Vagina (tissue), 2 donors: ENCODE measurements at regions not wholly inside any gene's neighbourhood (a gene's known extent, or its start where the extent isn't known, plus 50 kb on each side); places are given as distances from the start of the nearest gene placed in this dataset.

Experiments
- DNase-seq, 2 donors: peaks; one replicate each; pipeline ENCODE4 v3.0.0-alpha.2; 2017; ENCODE audit errors: extremely low spot score in 2 of 2
- H3K27ac ChIP-seq: fragments of 200-600 bp; sonication (generic); one replicate; pipeline ENCODE4 v1.5.1; 2019
- H3K27me3 ChIP-seq: fragments of 200-600 bp; sonication (generic); one replicate; pipeline ENCODE4 v1.5.1; 2019
- H3K36me3 ChIP-seq, 2 donors: fragments of 200-600 bp; sonication (generic); one replicate each; pipeline ENCODE4 v1.5.1; 2017 to 2019
- H3K4me1 ChIP-seq: fragments of 200-600 bp; sonication (generic); one replicate; pipeline ENCODE4 v1.5.1; 2019
- H3K4me3 ChIP-seq, 2 donors: fragments of 200-600 bp; sonication (generic); 1 replicate in 1 of 2; 2 replicates in 1 of 2; pipeline ENCODE4 v1.5.1; 2016 to 2019
- H3K9me3 ChIP-seq: fragments of 200-600 bp; sonication (generic); one replicate; pipeline ENCODE4 v1.5.1; 2019
- POLR2A ChIP-seq, 2 donors: fragments of 450-650 bp; IDR thresholded peaks; one replicate each; pipeline ENCODE4 v1.6.1; 2017; ENCODE audit warnings: antibody characterized with exemption in 2 of 2, mild to moderate bottlenecking in 2 of 2, moderate library complexity in 2 of 2
- POLR2AphosphoS5 ChIP-seq, 2 donors: sonication (generic); formaldehyde crosslinking; IDR thresholded peaks; one replicate each; pipeline ENCODE4 v1.9.0; 2017; ENCODE audit warnings: antibody characterized with exemption in 2 of 2, mild to moderate bottlenecking in 2 of 2, low read depth in 1 of 2; ENCODE audit not compliant: insufficient read depth in 1 of 2
- intact Hi-C: fragments of 100-400 bp; cut with DNase I; formaldehyde crosslinking; loops from one replicate; pipeline ENCODE4 v1.15.1; 2023
- TF ChIP-seq, protein P1 (sequence below), 3 experiments: fragments of 450-650 bp in 2 of 3; fragments of 200-600 bp in 1 of 3; sonication (generic) in 1 of 3; IDR thresholded peaks; one replicate each; pipeline ENCODE4 v1.5.1; 2017 to 2019; ENCODE audit warnings: antibody characterized with exemption in 3 of 3, mild to moderate bottlenecking in 2 of 3, moderate library complexity in 2 of 3

GRCh38 chr2:236787885-236788284 lies 218.3 kb downstream of the ACKR3 start:
- Histone ChIP-seq H3K4me1 (peaks cover 5% of the 10 kb centered on the region), H3K27ac (no peak overlapping the region)

GRCh38 chr2:236790963-236791362 lies 221.3 kb downstream of the ACKR3 start:
- no peak overlapping the region for H3K4me3 ChIP-seq
- H3K4me1 ChIP-seq = peaks cover 21% of the 10 kb centered on the region
- H3K36me3 ChIP-seq = no peaks in the 10 kb centered on the region
- no peak overlapping the region for H3K27ac ChIP-seq
- no peak for DNase-seq
- intact Hi-C loops = no loop called here
- TF ChIP-seq POLR2AphosphoS5 (IDR thresholded peaks at IDR 0.05; ENCODE audit: insufficient read depth in 1 of 2, low read depth in 1 of 2) (no peak), POLR2A (IDR thresholded peaks at IDR 0.05) (no peak)
- TF ChIP-seq, protein P1, sequence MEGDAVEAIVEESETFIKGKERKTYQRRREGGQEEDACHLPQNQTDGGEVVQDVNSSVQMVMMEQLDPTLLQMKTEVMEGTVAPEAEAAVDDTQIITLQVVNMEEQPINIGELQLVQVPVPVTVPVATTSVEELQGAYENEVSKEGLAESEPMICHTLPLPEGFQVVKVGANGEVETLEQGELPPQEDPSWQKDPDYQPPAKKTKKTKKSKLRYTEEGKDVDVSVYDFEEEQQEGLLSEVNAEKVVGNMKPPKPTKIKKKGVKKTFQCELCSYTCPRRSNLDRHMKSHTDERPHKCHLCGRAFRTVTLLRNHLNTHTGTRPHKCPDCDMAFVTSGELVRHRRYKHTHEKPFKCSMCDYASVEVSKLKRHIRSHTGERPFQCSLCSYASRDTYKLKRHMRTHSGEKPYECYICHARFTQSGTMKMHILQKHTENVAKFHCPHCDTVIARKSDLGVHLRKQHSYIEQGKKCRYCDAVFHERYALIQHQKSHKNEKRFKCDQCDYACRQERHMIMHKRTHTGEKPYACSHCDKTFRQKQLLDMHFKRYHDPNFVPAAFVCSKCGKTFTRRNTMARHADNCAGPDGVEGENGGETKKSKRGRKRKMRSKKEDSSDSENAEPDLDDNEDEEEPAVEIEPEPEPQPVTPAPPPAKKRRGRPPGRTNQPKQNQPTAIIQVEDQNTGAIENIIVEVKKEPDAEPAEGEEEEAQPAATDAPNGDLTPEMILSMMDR (IDR thresholded peaks at IDR 0.05) = no peak
- no peaks in the 10 kb centered on the region for H3K9me3 ChIP-seq
- no peaks in the 10 kb centered on the region for H3K27me3 ChIP-seq

More at GRCh38 chr2:236787885-236788284, 218.3 kb downstream of the ACKR3 start:
- Histone ChIP-seq H3K4me3 (no peak overlapping the region), H3K36me3 (no peaks in the 10 kb centered on the region), H3K9me3 (no peaks in the 10 kb centered on the region), H3K27me3 (no peaks in the 10 kb centered on the region)
- intact Hi-C loops = no loop called here
- TF ChIP-seq, protein P1 (IDR thresholded peaks at IDR 0.05) = no peak
- TF ChIP-seq POLR2A (IDR thresholded peaks at IDR 0.05) = no peak
- no peak for TF ChIP-seq POLR2AphosphoS5 (IDR thresholded peaks at IDR 0.05; ENCODE audit: insufficient read depth in 1 of 2, low read depth in 1 of 2)
- no peak for DNase-seq

GRCh38 chr2:236793023-236794011 lies 223.7 kb downstream of the ACKR3 start:
- Histone ChIP-seq H3K9me3 (no peaks in the 10 kb centered on the region), H3K4me1 (peaks cover 22% of the 10 kb centered on the region), H3K36me3 (no peaks in the 10 kb centered on the region), H3K4me3 (no peak overlapping the region), H3K27me3 (no peaks in the 10 kb centered on the region), H3K27ac (peak overlapping the region; percentile 27)
- no peak for DNase-seq
- TF ChIP-seq POLR2AphosphoS5 (IDR thresholded peaks at IDR 0.05; ENCODE audit: insufficient read depth in 1 of 2, low read depth in 1 of 2) = peak in 1 of 2 donors; percentile 43
- TF ChIP-seq, protein P1 (IDR thresholded peaks at IDR 0.05) = no peak
- intact Hi-C loops = no loop called here

- peaks cover 22% of the 10 kb centered on the region for H3K4me1 ChIP-seq
- H3K9me3 ChIP-seq = no peaks in the 10 kb centered on the region
- peak overlapping the region; percentile 56 for H3K27ac ChIP-seq
- H3K4me3 ChIP-seq = no peak overlapping the region
- DNase-seq = no peak
- no peaks in the 10 kb centered on the region for H3K36me3 ChIP-seq
- intact Hi-C loops = no loop called here
- TF ChIP-seq POLR2AphosphoS5 (IDR thresholded peaks at IDR 0.05; ENCODE audit: insufficient read depth in 1 of 2, low read depth in 1 of 2) (no peak), POLR2A (IDR thresholded peaks at IDR 0.05) (no peak)
- TF ChIP-seq, protein P1 (IDR thresholded peaks at IDR 0.05) = no peak
- H3K27me3 ChIP-seq = no peaks in the 10 kb centered on the region
Measured at GRCh38 chr2:236794176-236794957, 224.7 kb downstream of the ACKR3 start.
